NCI-H446 treated with DMSO at 0.1 percent for 48 hours (cell line): ENCODE measurements at regions not wholly inside any gene's neighbourhood (a gene's known extent, or its start where the extent isn't known, plus 50 kb on each side); places are given as distances from the start of the nearest gene placed in this dataset.
A peak's percentile ranks its signal among the peaks of the same experiment; 100 is the strongest.

Experiments used
- DNase-seq: peaks from one replicate; lab custom pipeline; 2025; lab: John Stamatoyannopoulos, UW

- DNase-seq: no peak
Measured at GRCh38 chr11:127598476-127598875, 597.9 kb upstream of the KIRREL3 start.

DNA sequence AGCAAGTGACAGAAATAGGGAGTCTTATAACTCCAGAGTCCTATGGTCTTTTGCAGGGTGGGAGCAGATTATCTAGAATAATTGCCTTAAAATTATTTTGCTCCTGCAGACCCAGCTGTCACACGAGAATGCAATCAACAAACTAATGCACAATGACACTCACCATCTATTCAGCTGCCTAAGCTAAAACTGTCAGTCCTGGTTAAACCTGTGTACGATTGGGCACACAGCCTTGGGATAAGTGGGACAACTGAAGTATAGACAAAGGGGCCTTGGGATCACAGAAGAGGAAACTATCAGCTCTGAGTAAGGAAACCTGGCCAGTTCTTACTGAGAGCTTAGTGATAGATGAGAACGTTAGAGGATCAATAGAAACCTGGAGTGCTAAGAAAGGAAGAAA lies 595.9 kb upstream of the KIRREL3 start:
- DNase-seq: no peak

DNA sequence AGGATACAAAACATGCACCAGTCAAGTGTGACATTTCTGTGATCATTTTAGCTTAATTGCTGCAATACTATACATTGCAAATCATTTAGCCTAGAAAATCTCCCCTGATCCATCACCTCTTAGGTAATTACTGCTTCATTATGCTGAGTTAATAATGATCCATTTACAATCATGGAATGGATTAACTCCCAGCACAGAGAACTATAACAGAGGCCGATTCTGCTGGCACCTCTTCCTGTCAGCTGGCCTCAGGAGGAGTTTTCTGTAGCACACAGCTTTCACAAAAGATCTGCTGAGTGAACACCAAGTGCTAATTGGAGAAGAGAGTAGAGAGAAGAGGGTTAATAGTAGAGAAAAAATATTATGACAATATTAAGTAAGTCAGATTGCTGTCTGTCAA lies 591.8 kb upstream of the KIRREL3 start:
- no peak for DNase-seq

DNA sequence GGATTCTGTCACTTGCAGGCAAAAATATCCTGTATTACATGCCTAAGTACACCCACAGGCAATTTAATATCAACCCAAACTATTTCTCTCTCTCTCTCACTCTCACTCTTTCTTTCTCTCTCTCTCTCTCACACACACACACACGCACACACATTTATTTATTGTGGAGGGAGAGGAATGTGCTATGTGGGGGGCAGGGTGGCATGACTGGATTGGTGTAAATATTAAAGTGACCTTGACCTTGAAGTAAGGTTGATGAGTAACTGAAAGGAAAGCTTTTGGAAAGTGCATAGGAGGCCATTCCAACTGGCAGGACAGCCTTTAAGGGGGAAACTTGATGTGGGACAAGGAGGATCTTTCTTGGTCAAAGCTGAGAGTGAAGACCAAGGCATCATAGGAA lies 589.7 kb upstream of the KIRREL3 start:
- DNase-seq: no peak

DNA sequence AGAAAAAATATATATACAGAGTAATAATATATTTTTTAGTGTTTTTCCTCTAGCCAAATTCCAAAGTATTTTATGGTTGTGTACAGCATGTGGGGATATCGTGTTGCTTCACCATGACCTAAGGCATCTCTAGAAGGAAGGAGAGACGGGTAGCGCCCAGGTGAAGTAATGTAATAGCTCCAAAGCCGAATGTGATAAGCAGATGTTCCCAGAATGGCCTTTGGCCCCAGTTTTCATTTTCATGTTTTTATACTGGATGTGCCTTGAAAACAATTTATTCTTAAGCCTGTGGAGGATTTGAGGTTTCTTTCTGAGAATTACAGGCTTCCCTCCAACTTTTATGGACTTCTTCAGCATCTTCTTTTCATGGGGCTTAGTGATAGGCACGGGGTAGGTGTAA lies 587.9 kb upstream of the KIRREL3 start:
- no peak for DNase-seq

- no peak for DNase-seq
Measured at GRCh38 chr11:127587511-127587910, 586.9 kb upstream of the KIRREL3 start.

DNA sequence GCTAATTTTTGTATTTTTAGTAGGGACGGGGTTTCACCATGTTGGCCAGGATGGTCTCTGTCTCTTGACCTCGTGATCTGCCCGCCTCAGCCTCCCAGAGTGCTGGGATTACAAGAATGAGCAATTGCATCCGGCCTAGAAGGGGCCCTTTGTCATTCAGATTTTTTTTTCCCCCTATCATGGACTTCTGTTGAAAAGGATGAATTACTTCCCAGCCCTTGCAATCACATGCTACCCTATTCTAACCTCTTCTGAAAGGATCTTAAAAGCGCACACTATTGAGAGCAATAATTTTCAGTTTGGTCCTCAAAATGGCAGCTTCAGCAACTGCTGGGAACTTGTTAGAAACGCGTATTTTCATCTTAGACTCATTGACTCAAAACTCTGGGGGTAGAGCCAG lies 575.6 kb upstream of the KIRREL3 start:
- no peak for DNase-seq

DNA sequence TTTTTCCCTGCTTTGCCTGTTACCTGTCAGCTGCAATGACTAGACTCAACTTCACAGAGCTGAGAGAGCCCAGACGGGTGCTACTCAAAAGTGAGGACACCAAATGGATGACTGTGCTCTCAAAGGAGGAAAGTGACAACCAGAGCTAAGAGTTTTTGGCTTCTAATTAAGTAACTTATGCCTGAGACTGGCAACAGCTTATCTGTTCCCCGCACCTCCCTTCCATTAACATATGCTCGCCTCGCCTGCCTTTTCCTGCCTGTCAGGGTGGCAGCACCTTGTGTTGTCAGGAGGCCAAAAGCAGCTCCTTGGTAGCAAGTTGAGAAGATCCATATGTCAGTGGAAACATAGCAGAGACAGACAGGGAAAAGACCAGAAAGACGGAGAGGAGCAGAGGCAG lies 573.9 kb upstream of the KIRREL3 start:
- no peak for DNase-seq

DNA sequence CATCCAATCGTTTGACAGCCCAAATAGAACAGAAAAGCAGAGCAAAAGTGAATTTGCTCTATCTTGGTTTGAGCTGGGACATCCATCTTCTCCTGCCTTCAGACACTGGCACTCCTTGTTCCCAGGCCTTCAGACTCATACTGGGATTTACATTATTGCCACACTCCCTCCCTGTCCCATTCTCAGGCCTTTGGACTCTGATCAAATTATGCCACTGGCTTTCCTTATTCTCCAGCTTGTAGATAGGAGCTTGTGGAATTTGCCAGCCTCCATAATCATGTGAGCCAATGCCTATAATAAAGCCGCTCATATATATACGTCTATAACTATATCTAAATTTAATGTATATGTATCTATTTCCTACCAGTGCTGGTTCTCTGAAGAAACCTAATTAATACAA lies 568.3 kb upstream of the KIRREL3 start:
- no peak for DNase-seq

- no peak for DNase-seq
Measured at GRCh38 chr11:127567237-127567932, 566.8 kb upstream of the KIRREL3 start.

DNA sequence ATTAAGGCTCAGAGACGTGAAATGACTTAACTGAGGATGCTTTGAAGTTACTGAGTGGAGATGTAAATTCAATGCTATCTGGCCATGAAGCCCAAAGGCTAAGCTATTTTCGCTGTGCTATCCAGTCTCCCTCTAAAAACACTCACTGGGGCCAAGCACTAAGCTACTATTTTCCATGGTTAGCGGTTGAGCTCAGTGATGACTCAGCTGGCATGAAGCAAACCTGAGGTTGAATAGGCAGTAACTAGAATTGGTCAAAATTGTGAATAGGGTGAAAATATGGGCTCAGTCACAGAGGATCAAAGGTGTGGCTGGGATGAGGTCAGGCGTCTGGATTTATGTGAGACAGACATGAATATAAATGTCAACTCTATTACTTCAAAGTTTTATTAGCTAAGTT lies 564.2 kb upstream of the KIRREL3 start:
- DNase-seq: no peak

DNA sequence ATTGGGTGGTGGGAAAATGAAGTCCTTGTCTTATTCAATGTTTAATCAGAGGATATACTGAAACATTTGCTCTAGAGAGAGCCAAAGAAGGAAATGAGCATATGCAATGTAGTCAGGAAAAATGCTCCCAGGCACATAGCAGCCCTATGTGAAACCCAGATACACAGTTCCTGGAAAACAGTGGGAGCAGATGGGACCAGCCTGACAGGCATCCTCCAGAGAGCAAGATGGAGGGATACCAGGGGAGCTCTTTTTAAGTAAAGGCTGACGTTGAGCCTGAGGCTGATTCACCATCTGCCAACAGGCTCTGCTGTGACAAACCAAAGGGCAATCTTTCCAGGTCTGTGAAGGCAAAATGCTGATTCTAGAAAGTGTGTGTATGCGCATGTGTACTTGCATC lies 559.4 kb upstream of the KIRREL3 start:
- no peak for DNase-seq

DNA sequence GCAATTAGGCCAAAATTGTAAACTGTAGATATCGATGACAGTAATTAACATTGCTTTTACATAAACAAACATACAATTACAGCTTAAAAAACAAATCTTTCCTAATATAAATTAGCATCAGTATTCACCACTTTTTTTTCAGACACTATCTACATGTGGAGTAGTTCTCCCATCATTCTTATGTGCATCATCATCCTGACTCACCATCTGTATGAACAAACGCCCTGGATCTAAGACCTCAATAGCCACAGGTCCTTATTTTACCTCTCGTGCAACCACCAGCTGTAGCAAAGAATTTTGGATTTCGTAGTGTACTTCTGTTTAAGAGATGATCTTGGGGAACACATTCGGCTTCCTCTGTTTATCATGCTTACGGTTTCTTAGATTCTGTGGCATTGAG lies 551.9 kb upstream of the KIRREL3 start:
- DNase-seq: no peak

DNA sequence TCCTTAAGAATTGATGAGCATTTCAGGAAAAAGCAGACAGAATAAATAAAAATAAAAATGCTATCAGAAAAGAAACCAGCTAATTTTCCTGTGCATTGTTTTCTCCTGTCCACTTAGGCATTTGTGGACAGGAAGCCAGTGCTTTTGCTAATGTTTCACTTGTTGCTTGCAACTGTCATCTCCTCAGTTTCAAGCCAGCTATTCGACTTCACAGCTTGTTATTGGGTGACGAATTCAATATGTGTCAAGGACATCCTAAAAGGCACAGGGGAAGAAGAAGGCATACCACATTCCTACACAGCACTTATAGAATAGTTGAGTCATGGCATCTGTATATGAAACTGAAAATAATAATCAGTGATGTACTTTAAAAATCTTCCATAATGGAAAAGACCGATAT lies 530.6 kb upstream of the KIRREL3 start:
- DNase-seq: no peak

GRCh38 chr11:127528297-127528696 lies 527.7 kb upstream of the KIRREL3 start:
- DNase-seq: no peak

- DNase-seq: peak; percentile 11
Measured at GRCh38 chr11:127524618-127525017, 524.0 kb upstream of the KIRREL3 start.

DNA sequence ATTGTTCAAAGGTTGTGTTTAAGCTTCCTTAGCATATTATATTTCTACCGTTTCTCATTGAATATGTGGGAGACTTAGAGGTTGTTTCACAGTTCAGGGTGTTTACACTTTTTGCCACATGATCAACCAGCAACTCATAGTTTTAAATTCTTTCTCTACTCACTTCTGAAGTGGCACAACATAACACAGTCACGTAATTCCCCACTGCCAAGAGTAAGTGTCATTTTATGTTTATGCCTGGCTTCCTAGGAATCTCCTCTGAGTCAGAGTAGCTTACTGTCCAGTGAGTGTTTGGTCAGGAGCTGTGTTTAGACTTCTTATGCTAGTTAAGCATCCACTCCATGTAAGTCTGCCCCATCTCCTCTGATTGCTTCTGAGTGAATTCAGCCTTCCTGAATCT lies 520.8 kb upstream of the KIRREL3 start:
- no peak for DNase-seq

DNA sequence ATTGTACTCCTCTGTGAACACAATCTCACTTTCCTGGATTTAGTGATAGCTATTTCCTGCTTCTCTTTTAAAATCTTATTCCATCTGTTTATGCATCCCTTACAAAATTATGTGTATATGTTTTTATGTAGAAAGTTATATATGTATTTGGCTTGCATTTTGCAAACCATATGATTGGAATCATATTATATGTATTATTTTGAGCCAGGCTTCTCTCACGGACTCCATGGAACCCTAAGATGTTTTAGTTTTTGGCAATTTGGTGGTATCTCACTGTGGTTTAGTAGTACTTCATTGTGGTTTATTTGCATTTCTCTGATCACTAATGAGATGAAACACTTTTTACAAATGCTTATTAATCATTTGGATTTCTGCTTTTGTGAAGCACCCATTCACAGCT lies 507.3 kb upstream of the KIRREL3 start:
- DNase-seq: no peak

DNA sequence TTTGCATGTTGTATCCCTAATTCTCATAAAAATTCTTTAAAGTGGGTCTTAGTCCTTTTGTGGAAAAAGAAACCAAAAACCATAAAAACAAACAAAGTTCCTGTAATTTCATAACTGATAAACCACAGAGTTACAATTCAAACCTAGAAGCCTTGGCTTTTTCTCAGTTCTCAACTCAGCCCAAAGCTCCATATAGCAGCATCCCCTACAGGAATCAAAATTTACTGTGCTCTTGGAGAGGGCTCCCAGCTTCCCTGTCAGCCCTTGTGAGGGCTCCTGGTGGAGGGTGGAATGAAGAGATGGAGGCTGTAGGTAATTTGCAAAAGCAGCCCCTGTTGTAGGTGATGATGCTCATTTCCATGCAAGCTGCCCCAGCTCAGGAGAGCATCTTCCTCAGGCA lies 506.1 kb upstream of the KIRREL3 start:
- DNase-seq: no peak

GRCh38 chr11:127506126-127506525 lies 505.6 kb upstream of the KIRREL3 start:
- DNase-seq: no peak

DNA sequence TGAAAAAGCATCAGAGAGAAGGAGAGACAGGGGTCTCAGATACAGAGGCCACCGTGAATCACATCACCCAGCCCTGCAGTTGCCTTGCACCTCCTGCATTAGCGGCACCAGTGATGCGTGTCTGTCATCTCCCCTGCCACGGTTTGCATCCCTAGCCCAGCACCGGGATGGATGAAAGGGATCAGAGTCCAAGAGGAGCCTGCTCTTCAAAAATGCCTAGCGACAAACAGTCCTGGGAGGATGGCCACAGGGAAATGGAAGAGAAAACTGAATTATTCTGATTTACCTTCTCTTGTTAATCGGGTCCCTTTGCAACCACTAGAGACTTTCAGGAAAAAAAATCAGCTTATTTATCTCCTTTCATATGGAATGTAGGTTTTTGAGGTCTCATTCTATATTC lies 495.6 kb upstream of the KIRREL3 start:
- no peak for DNase-seq

DNA sequence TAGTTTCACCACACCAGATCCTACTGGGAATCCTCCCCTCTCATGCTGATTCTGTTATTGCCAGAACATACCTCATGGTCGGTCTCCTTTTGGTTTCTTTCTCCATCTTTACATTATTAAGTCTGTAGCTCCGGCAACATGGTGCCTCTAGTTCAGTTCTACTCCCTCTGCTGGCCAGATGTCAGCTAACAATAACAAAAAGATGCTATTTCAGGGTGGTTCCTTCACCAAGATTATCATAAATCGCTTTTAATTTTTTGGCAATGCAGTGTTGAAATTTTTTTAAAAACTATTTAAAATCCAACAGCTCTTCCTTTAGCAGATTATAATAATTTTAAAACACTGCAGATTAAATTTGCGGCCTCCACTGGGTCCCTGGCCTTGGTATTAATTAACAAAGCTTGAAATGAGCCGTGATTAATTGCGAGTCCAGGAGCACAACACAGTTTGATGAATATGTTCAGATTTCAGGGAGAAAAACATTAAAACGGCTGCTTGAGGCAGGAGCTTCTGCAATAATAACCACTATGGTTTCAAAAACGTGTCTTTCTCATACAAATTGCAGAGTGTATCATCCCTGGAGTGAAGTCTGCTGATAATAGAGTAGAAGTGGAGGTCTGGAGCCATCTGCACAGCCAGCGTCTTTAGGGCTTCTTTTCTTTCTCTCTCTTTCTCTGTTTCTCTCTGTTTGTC lies 492.9 kb upstream of the KIRREL3 start:
- no peak for DNase-seq

GRCh38 chr11:127492029-127492428 lies 491.5 kb upstream of the KIRREL3 start:
- DNase-seq: no peak

DNA sequence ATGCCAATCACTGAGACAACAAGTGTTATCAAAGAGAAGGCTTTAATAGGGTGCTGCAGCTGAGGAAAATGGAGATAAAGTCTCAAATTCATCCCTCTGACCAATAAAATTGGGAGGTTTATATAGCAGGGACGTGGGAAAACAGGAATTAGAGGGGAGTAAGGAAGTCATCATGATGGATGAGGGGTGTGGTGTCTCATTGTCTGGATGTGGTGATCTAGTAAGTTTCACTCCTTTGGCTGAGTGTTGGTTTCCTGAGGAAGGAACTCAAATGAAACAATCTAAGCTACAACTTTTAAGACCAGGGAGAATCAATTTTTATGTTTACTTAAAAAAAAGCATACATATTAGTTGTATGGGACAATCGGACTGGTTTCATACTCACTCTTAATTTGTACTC lies 491.0 kb upstream of the KIRREL3 start:
- no peak for DNase-seq
